KMS-11 (cell line): ENCODE measurements at regions not wholly inside any gene's neighbourhood (a gene's known extent, or its start where the extent isn't known, plus 50 kb on each side); places are given as distances from the start of the nearest gene placed in this dataset.

Source experiments
- H2AFZ ChIP-seq: fragments of 200-600 bp; sonication (generic); 2 replicates; pipeline ENCODE4 v1.6.1; 2016; ENCODE audit warnings: antibody characterized with exemption, mixed run types, low read depth
- H3K27ac ChIP-seq: fragments of 200-600 bp; sonication (generic); 2 replicates; pipeline ENCODE4 v1.6.1; 2016; ENCODE audit warnings: mild to moderate bottlenecking, mixed run types
- H3K27me3 ChIP-seq: fragments of 200-600 bp; sonication (generic); 2 replicates; pipeline ENCODE4 v1.6.1; 2017; ENCODE audit warnings: mild to moderate bottlenecking, low read depth, mixed run types, moderate library complexity; ENCODE audit not compliant: insufficient read depth
- H3K36me3 ChIP-seq: fragments of 200-600 bp; sonication (generic); 2 replicates; pipeline ENCODE4 v1.6.1; 2017; ENCODE audit warnings: mild to moderate bottlenecking, mixed run types; ENCODE audit not compliant: insufficient read depth
- H3K4me1 ChIP-seq: fragments of 200-600 bp; sonication (generic); 2 replicates; pipeline ENCODE4 v1.6.1; 2016; ENCODE audit warnings: mild to moderate bottlenecking, low read depth, mixed run types; ENCODE audit not compliant: poor library complexity, severe bottlenecking
- H3K4me2 ChIP-seq: fragments of 200-600 bp; sonication (generic); 2 replicates; pipeline ENCODE4 v1.7.0; 2016; ENCODE audit warnings: mild to moderate bottlenecking, mixed run types
- H3K4me3 ChIP-seq: fragments of 200-600 bp; sonication (generic); IDR thresholded peaks from 2 replicates; pipeline ENCODE4 v1.6.1; 2017; ENCODE audit warnings: low read depth, low read length, mixed read lengths; ENCODE audit not compliant: insufficient read depth
- H3K79me2 ChIP-seq: fragments of 200-600 bp; sonication (generic); 2 replicates; pipeline ENCODE4 v1.6.1; 2016; ENCODE audit warnings: low read depth, mixed run types; ENCODE audit not compliant: insufficient read depth
- H3K9ac ChIP-seq: fragments of 200-600 bp; sonication (generic); 2 replicates; pipeline ENCODE4 v1.6.1; 2016; ENCODE audit warnings: mild to moderate bottlenecking, mixed run types
- H4K20me1 ChIP-seq: fragments of 200-600 bp; sonication (generic); 2 replicates; pipeline ENCODE4 v1.6.1; 2016; ENCODE audit warnings: mild to moderate bottlenecking, mixed run types; ENCODE audit not compliant: insufficient read depth
- CTCF ChIP-seq: fragments of 200-600 bp; sonication (generic); conservative IDR thresholded peaks from 2 replicates; pipeline ENCODE4 v1.6.1; 2017; ENCODE audit warnings: low read depth, mild to moderate bottlenecking, antibody characterized with exemption, low read length, moderate library complexity, mixed read lengths

GRCh38 chr13:47166336-47166735 lies 269.5 kb upstream of the HTR2A start:
- Histone ChIP-seq H3K4me3 (no peak overlapping the region), H3K9ac (no peak overlapping the region), H3K36me3 (no peaks in the 10 kb centered on the region), H3K79me2 (no peaks in the 10 kb centered on the region), H4K20me1 (no peaks in the 10 kb centered on the region), H3K4me1 (no peaks in the 10 kb centered on the region), H3K27me3 (no peaks in the 10 kb centered on the region), H2AFZ (no peak overlapping the region), H3K4me2 (no peak overlapping the region), H3K27ac (no peak overlapping the region)
- no peak for TF ChIP-seq CTCF

GRCh38 chr13:47159853-47160550 lies 263.1 kb upstream of the HTR2A start:
- Histone ChIP-seq H4K20me1 (no peaks in the 10 kb centered on the region), H3K9ac (no peak overlapping the region), H3K79me2 (no peaks in the 10 kb centered on the region), H3K27me3 (no peaks in the 10 kb centered on the region), H3K4me1 (no peaks in the 10 kb centered on the region), H3K27ac (no peak overlapping the region), H2AFZ (no peak overlapping the region), H3K36me3 (no peaks in the 10 kb centered on the region), H3K4me3 (no peak overlapping the region), H3K4me2 (no peak overlapping the region)
- no peak for TF ChIP-seq CTCF

- Histone ChIP-seq H3K27me3 (no peaks in the 10 kb centered on the region), H3K4me1 (no peaks in the 10 kb centered on the region), H3K79me2 (no peaks in the 10 kb centered on the region), H4K20me1 (no peaks in the 10 kb centered on the region), H2AFZ (no peak overlapping the region), H3K9ac (no peak overlapping the region), H3K27ac (no peak overlapping the region), H3K4me3 (no peak overlapping the region), H3K36me3 (no peaks in the 10 kb centered on the region), H3K4me2 (no peak overlapping the region)
- TF ChIP-seq CTCF: no peak
Observed at GRCh38 chr13:47158593-47158992, 261.7 kb upstream of the HTR2A start.

GRCh38 chr13:47148543-47148942 lies 251.7 kb upstream of the HTR2A start:
- H2AFZ ChIP-seq: no peak overlapping the region
- no peak overlapping the region for H3K4me3 ChIP-seq
- no peak overlapping the region for H3K9ac ChIP-seq
- H3K79me2 ChIP-seq: no peaks in the 10 kb centered on the region
- H3K27me3 ChIP-seq: no peaks in the 10 kb centered on the region
- no peak for TF ChIP-seq CTCF
- no peaks in the 10 kb centered on the region for H3K36me3 ChIP-seq
- no peak overlapping the region for H3K4me2 ChIP-seq
- no peak overlapping the region for H3K27ac ChIP-seq
- H4K20me1 ChIP-seq: no peaks in the 10 kb centered on the region
- peaks cover 16% of the 10 kb centered on the region for H3K4me1 ChIP-seq
